GM18517 (cell line): ENCODE measurements at regions not wholly inside any gene's neighbourhood (a gene's known extent, or its start where the extent isn't known, plus 50 kb on each side); places are given as distances from the start of the nearest gene placed in this dataset.

ENCODE experiments used
- ATAC-seq: cut with Tn5 transposase; IDR thresholded peaks from one replicate; pipeline ENCODE4 v1.9.1; 2021; ENCODE audit warnings: mild to moderate bottlenecking, moderate library complexity; ENCODE audit not compliant: unreplicated experiment

- no peak for ATAC-seq
Measured at GRCh38 chr7:33806298-33807154, 98.8 kb upstream of the BMPER start.

- ATAC-seq: no peak
Measured at GRCh38 chr7:33807155-33807530, 98.2 kb upstream of the BMPER start.

- ATAC-seq: no peak
Measured at GRCh38 chr7:33807779-33808482, 97.4 kb upstream of the BMPER start.

GRCh38 chr7:33809228-33809627 is 96.1 kb upstream of the BMPER start:
- ATAC-seq: no peak

GRCh38 chr7:33810356-33810755 is 95.0 kb upstream of the BMPER start:
- ATAC-seq: no peak

- no peak for ATAC-seq
Measured at GRCh38 chr7:33813331-33813730, 92.0 kb upstream of the BMPER start.

GRCh38 chr7:33814400-33814799 is 90.9 kb upstream of the BMPER start:
- no peak for ATAC-seq

GRCh38 chr7:33814936-33815335 is 90.4 kb upstream of the BMPER start:
- ATAC-seq: no peak

GRCh38 chr7:33815336-33815735 is 90.0 kb upstream of the BMPER start:
- ATAC-seq: no peak

GRCh38 chr7:33816106-33816505 is 89.2 kb upstream of the BMPER start:
- ATAC-seq: no peak

GRCh38 chr7:33819658-33820057 is 85.7 kb upstream of the BMPER start:
- no peak for ATAC-seq

GRCh38 chr7:33820206-33820605 is 85.1 kb upstream of the BMPER start:
- ATAC-seq: no peak

- ATAC-seq: no peak
Measured at GRCh38 chr7:33821970-33822369, 83.4 kb upstream of the BMPER start.

- no peak for ATAC-seq
Measured at GRCh38 chr7:33823913-33824312, 81.4 kb upstream of the BMPER start.

- no peak for ATAC-seq
Measured at GRCh38 chr7:33824911-33825459, 80.4 kb upstream of the BMPER start.

GRCh38 chr7:33825644-33826043 is 79.7 kb upstream of the BMPER start:
- ATAC-seq: no peak

- no peak for ATAC-seq
Measured at GRCh38 chr7:33829536-33829935, 75.8 kb upstream of the BMPER start.

- ATAC-seq: no peak
Measured at GRCh38 chr7:33831389-33832141, 73.8 kb upstream of the BMPER start.

- ATAC-seq: no peak
Measured at GRCh38 chr7:33832271-33832721, 73.0 kb upstream of the BMPER start.

- no peak for ATAC-seq
Measured at GRCh38 chr7:33836797-33837355, 68.5 kb upstream of the BMPER start.

- ATAC-seq: no peak
Measured at GRCh38 chr7:33837356-33837851, 67.9 kb upstream of the BMPER start.
